ENCODE measurements at regions not wholly inside any gene's neighbourhood (a gene's known extent, or its start where the extent isn't known, plus 50 kb on each side); places are given as distances from the start of the nearest gene placed in this dataset.

- TF ChIP-seq PBX3 (CRISPR knock-in tag; IDR thresholded peaks at IDR 0.05) (no peak), BCL11A (tag by site-specific recombination; IDR thresholded peaks at IDR 0.05; ENCODE audit: low read depth) (no peak), ZSCAN16 (tag by site-specific recombination; IDR thresholded peaks at IDR 0.05) (no peak), RBAK (tag by site-specific recombination; IDR thresholded peaks at IDR 0.05) (no peak), ZNF513 (tag by site-specific recombination; IDR thresholded peaks at IDR 0.05) (no peak), CTCF (tag by site-specific recombination; IDR thresholded peaks at IDR 0.05) (no peak), ZNF169 (tag by site-specific recombination; IDR thresholded peaks at IDR 0.05) (no peak)
- TF ChIP-seq, protein P1, sequence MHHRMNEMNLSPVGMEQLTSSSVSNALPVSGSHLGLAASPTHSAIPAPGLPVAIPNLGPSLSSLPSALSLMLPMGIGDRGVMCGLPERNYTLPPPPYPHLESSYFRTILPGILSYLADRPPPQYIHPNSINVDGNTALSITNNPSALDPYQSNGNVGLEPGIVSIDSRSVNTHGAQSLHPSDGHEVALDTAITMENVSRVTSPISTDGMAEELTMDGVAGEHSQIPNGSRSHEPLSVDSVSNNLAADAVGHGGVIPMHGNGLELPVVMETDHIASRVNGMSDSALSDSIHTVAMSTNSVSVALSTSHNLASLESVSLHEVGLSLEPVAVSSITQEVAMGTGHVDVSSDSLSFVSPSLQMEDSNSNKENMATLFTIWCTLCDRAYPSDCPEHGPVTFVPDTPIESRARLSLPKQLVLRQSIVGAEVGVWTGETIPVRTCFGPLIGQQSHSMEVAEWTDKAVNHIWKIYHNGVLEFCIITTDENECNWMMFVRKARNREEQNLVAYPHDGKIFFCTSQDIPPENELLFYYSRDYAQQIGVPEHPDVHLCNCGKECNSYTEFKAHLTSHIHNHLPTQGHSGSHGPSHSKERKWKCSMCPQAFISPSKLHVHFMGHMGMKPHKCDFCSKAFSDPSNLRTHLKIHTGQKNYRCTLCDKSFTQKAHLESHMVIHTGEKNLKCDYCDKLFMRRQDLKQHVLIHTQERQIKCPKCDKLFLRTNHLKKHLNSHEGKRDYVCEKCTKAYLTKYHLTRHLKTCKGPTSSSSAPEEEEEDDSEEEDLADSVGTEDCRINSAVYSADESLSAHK (tag by site-specific recombination; IDR thresholded peaks at IDR 0.05): no peak
- TF ChIP-seq, protein P2, sequence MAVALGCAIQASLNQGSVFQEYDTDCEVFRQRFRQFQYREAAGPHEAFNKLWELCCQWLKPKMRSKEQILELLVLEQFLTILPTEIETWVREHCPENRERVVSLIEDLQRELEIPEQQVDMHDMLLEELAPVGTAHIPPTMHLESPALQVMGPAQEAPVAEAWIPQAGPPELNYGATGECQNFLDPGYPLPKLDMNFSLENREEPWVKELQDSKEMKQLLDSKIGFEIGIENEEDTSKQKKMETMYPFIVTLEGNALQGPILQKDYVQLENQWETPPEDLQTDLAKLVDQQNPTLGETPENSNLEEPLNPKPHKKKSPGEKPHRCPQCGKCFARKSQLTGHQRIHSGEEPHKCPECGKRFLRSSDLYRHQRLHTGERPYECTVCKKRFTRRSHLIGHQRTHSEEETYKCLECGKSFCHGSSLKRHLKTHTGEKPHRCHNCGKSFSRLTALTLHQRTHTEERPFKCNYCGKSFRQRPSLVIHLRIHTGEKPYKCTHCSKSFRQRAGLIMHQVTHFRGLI (tag by site-specific recombination; IDR thresholded peaks at IDR 0.05): no peak
Measured at GRCh38 chr9:26148128-26148527, 469.9 kb upstream of the TUSC1 start.

All from HEK293 (cell line).